A673 (cell line): ENCODE measurements at regions not wholly inside any gene's neighbourhood (a gene's known extent, or its start where the extent isn't known, plus 50 kb on each side); places are given as distances from the start of the nearest gene placed in this dataset.

Source experiments
- CTCF ChIP-seq: fragments of 300-800, 200-600 bp; sonication (generic); conservative IDR thresholded peaks from 2 replicates; pipeline ENCODE4 v1.5.1; 2017; ENCODE audit warnings: low read depth, mild to moderate bottlenecking, antibody characterized with exemption, low read length, moderate library complexity, mixed read lengths
- EZH2 ChIP-seq: fragments of 200-600 bp; sonication (generic); IDR thresholded peaks from 2 replicates; pipeline ENCODE4 v1.6.1; 2017; ENCODE audit warnings: borderline replicate concordance, low read depth, mild to moderate bottlenecking, mixed read lengths, antibody characterized with exemption, low read length; ENCODE audit not compliant: poor library complexity, severe bottlenecking

GRCh38 chr12:125451408-125451807 is 386.2 kb downstream of the AACS start:
- no peak for TF ChIP-seq CTCF
- no peak for TF ChIP-seq EZH2
